GM21619 (cell line): ENCODE measurements at regions not wholly inside any gene's neighbourhood (a gene's known extent, or its start where the extent isn't known, plus 50 kb on each side); places are given as distances from the start of the nearest gene placed in this dataset.

Experiments
- ATAC-seq: cut with Tn5 transposase; IDR thresholded peaks from one replicate; pipeline ENCODE4 v1.9.1; 2021; ENCODE audit not compliant: unreplicated experiment

DNA sequence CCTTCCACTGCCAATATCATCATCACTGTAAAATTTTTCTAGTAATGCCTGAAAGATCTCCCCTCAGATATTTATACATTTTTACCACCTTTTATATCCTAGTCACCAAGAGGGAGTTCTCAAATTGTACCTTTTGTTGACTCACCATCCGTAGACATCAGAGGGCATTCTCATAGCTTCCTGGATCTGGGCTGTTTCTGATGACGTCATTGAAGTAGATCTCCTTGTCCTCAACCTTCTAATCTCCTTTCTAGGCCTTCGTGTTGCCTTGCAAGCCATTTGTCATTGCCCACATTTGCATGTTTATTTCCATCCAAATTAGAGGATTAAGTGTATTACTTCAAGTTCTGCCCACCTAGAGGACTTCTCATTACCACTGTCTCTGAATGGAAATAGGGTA lies 193.4 kb upstream of the NRXN1 start:
- no peak for ATAC-seq

DNA sequence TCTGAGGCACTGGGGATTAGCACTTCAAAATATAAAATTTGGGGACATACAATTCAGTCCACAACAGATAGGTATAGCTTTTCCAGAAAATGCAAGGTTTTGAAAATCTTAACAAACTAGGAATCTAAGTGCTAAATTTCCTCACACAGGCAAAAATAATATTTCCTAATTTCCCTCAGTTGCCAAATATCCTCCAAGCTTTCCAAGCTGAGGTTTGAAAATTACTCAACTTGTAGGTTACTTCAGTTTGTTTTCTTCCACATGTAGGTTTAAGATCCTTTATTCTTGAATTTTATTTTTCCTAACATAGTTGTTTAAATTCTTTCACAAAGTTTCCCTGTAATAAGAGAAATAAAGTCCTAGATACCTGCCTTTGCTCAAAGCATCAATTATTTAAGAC lies 192.9 kb upstream of the NRXN1 start:
- no peak for ATAC-seq

DNA sequence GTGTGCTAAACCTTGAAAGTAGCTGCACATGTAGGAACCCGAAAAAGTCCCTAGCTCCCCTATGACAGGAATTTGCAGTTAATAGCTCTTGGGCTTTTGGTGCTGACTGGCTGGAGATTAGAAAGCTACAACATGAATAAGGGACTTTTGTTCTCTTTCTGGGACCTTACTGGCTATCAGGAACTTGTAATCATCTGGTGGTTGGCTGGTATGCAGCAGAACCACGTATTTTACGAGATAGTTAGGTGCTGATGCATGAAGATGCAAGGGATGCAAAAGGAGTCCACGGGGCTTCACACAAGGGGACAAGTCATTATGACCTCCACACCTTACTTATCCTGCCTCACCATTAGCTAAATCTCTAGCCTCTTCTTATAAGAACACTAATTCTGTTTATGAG lies 190.2 kb upstream of the NRXN1 start:
- no peak for ATAC-seq

DNA sequence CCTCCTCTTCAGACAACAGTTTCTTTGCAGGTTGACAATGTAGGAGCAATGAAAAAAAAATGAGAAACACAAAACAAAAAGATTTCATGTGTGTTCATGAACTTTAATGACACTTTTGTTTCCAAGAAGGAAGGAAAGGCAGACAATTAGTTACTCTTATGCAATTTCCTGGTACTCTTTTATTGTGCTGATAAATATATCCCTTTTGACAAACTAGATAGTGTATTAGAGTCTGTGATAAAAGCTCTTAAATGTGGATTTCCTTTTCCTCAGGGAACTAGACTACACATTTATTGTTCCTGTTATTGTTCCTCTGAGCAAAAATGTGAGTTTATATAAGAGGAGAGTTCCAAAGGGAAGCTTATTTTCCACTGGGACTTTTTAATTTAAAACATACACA lies 188.7 kb upstream of the NRXN1 start:
- ATAC-seq: no peak

DNA sequence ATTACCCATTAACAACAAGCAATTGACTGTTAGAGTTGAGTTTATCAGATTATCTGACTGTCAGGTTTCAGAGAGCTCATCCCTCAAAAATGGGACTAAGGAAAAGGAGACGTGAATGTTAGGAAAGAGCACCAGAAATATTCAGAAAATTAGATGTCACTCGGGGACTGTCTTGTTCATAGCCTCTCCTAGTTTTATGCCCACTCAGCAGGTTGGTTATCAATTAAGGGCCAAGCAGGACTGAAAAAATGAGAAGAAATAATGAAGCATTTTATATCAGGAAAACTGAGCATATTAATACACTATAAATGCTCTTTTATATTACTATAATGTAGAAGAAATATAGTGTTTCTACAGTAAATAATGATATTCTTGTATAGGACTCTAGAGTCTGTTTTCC lies 188.1 kb upstream of the NRXN1 start:
- no peak for ATAC-seq

DNA sequence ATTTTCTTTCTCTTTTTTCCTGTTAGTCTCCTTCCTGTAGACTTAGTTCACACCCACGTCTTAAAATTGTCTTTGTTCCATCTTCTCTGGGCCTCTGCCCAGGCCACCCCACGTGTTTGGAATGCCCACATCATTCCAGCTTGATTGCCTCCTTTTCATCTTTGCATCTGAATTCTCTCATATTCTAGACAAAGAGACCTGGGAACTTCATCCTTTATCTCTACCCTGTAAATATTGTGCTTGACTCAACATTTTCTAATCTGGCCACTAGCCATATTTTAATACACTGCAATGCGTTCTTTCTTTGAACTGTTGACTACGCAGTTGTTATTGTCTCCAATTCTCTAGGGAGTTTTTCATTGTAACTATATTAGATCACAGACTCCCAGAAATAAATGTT lies 187.5 kb upstream of the NRXN1 start:
- no peak for ATAC-seq

DNA sequence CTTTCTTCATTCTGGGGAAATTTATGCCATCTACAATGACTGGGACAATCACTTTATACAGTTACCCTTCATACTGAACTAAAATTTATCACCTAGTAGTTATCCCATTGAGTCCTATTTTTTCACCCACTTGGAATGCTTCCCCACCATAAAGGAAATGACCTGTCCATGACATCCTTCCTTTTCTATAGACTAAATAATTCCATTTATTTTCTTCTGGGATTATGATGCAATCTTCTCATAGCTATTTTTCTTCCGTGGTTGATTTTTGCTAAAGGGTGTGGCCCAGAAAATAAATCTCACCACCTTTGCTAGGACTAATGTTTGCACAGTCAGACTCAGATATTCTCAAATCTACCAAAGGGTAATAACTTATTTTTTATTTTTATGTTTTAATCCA lies 186.1 kb upstream of the NRXN1 start:
- no peak for ATAC-seq

DNA sequence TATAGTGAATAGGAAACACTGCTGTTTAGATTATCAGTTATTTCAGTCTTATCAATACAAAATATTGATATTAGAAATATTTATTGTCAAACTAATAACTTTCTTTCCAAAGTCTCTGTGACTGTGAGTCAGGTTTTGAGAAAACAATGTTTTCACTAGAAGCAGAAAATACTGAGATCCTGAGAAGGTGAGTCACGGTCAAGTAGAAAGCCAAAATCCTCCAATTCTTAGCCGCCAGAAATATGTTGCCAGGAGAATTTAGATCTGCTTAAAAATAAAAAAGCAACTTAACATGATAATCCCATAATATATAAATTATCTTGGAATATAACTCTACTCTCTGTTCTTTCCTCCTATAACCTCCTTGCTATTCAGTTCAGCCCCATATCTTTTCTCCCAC lies 181.9 kb upstream of the NRXN1 start:
- ATAC-seq: no peak

DNA sequence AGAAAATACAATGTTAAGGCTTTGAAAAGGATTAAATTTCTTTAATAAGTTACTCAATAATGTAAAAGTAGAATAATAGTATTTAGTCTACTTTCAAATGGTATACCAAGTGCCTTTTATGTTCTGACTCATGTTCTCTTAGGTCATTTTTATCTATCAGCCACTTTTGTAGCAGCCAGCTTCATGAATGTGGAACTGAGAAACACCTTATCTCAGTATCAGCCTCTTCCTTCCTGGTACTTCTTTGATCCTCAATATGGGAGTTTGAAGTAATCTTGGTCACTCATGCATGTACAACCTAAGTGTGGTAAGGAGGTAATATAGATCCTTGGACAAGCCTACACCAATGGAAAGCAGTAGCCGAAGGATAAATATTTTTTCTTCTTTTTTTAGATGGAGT lies 180.4 kb upstream of the NRXN1 start:
- ATAC-seq: no peak

DNA sequence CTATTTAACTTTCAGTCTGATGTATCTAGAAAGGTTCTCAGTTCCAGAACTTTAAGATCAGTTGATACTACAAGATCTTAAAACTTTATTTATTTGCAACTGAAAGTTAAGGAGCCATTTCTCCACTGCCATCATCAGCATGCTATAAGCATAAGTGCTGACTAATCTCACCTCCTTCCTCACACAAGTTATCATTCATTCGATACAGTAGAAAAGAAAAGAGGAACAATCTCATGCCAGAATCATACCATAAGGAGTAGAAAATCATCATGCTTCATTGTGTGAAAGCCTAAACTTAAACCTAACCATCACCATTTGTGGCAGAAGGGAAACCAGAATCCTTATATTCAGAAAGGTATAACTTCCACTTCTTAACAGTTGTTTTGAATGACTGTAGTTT lies 176.6 kb upstream of the NRXN1 start:
- no peak for ATAC-seq

DNA sequence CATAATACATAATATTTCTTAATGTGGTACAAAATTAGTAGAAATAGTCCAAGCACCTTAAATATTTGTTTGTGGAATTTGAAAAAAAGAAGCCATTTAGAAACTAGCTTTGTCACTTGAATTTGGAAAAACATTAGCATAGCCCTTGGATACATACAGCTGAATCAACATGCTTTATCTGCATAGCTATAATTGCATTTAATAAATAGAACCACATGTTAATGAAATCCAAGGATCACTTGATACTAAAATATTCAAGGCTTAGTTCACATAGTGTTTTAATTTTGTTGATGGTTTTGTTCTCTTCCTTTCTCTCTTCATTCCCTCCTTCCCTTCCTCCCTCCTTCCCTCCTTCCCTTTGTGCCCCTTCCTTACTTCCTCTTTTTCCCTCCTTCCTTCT lies 169.4 kb upstream of the NRXN1 start:
- ATAC-seq: no peak

DNA sequence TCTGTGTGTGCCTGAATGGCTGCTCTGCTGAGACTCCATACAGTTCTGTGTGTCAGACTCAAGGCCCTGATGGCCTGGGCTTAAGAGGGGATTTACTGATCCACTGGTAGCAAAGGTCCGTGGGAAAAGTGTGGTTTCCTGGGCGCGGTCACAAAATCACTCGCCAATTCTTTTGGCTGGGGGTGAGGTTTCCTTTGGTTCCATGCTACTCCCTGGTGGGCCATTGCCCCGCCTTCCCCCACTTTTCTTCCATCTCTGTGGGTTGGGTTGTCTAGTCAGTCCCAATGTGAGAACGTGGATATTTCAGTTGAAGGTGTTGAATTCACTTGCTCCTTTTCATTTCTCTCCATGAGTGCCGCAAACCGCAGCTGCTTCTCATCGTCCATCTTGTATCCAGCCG lies 162.7 kb upstream of the NRXN1 start:
- ATAC-seq: no peak

DNA sequence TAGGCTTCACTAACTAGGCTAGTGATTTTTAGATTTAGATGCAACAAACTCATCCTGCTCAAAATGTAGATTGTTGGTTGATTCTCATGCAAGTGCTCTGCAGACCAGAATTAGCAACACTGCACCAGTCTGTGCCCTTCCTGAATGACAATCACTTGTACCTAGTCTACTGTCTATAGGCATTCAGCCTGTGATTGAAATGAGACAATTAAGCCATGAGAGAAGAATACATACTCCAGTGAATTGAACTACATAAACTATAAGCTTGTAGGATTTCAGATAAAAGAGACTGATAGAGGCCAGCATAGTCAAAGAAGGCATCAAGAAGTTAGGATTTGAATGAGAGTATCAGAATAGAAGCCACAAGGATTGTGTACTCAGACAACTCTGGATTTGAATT lies 138.3 kb upstream of the NRXN1 start:
- no peak for ATAC-seq

DNA sequence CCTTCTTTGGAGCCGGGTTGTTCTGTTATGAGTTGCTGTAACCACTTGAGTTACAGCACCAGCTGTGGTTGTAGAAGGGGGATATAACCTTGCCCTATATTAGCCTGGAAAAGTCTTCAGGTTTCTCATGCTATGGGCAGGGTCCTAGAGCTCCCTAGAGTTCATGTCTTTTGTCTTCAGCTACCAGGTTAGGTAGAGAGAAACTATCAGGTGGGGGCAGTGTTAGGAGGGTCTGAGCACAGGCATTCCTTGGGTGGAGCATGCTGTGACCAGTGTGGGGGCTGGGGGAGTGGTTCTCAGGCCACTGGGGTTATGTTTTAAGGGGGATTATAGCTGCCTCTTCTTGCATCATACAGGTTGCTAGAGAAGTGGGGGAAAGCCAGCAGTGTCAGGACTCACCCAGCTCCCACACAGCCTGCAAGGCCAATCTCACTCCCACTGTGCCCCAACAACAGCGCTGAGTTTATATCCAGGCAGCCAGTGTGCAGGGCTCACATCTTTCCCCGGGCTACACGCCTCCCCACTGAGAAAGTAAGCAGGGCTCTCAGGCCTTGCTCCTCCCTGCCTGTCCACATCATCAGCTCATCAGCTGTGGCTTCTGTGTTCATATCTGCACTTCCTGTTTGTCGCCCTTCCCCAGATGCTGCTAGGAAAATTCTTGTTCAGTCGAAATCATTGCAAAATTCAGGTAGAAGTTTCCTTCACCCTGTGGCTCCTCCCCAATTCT lies 133.8 kb upstream of the NRXN1 start:
- ATAC-seq: no peak

DNA sequence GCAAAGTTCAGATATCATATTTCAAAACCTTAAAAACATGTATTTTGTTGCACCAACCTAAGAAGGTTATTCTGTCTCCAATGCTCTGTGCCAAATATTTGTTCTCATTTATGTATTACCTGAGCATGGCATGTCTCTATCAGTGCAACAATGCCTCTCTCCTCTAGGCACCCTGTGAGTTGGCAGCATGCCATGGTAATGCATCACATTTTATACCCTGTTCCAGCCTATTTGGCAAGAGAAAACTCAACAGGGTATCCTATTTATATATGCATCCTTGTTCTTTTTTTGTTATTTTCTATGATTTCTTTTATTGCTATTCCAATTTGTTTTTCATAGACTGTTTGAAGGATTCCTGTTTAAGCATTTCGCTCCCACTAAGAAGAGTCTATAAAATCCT lies 126.3 kb upstream of the NRXN1 start:
- no peak for ATAC-seq

DNA sequence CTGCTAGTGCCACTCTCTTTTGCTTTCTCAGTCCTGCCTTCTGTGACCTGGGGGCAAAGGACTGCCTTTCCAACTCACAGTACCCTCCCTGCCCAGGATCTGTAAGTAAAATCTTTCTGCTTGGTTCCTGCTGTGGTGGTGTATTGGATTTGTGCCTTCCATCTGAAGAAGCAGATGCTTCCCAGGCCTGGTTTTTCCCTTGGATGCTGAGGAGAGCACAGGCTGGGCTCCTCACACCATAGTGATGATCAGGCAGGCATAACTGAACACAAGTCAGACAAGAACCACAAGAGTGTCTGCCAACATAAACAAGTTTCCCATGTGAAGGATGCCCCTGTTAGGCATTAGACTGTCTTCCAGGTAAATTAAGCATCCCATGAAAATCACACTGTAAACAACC lies 121.3 kb upstream of the NRXN1 start:
- ATAC-seq: no peak

DNA sequence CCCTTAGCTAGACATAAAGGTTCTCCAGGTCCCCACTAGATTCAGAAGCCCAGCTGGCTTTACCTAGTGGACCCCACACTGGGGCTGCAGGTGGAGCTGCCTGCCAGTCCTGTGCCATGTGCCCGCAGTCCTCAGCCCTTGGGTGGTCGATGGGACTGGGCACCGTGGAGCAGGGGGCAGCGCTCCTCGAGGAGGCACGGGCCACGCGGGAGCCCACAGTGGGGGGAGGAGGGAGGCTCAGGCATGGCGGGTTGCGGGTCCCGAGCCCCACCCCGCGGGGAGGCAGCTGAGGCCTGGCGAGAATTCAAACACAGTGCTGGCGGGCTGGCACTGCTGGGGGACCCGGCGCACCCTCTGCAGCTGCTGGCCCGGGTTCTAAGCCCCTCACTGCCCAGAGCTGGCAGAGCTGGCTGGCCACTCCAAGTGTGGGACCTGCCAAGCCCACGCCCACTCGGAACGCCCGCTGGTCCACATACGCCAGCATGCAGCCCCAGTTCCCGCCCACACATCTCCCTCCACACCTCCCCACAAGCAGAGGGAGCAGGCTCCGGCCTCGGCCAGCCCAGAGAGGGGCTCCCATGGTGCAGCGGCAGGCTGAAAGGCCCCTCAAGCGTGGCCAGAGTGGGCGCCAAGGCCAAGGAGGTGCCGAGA lies 119.7 kb upstream of the NRXN1 start:
- ATAC-seq: no peak

DNA sequence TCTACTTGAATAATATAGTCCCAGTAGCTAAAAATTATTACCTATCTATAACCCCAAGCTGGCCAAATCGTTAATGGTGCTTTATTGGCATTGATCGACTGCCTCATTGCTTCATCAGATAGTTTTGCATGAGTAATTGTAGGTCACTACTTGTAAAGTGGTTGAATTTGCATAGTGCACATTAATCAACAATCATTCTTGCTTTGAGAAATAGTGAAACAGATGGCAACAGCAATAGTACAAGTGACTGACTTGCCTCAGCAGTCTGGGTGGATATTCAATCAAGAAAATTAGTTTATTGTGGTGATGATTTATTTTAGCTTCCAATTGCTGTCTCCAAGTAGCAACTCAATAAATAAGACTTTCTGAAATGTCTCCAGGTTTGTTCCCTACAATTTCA lies 117.8 kb upstream of the NRXN1 start:
- ATAC-seq: no peak

DNA sequence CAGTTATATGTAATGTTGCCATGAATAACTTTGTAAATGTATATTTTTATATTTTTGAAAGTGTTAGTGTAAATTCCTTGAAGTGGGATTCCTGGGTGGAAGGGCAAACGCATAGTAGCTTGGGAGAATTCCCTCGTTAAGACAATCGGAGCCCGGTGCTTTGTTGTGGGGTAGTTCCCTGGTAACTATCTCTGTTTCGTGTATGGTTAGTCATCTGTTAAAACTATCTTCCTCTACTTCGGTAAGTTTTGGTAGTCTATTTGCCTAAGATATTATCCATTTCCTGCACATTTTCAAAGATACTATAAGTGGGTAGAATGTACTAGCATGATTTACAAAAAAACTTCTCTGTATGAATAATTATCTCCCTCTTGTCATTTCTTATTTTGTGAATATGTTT lies 113.8 kb upstream of the NRXN1 start:
- no peak for ATAC-seq

DNA sequence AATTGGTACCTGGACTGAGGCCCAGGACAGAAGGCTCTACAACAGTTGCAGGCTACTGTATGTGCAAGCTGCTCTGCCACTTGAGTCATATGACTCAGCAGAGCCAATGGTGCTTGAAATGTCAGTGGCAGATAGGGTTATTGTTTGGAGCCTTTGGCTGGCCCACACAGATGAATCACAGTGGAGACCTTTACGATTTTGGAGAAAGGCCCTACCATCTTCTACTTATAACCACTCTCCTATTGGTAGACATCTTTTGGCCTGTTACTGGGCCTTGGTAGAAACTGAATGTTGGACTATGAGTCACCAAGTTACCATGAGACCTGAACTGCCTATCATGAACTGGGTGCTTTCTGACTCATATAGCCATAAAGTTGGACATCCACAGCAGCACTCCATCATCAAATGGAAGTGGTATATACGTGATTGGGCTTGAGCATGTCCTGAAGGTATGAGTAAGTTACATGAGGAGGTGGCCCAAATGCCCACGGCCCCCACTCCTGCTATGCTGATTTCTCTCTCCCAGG lies 88.9 kb upstream of the NRXN1 start:
- ATAC-seq: no peak

DNA sequence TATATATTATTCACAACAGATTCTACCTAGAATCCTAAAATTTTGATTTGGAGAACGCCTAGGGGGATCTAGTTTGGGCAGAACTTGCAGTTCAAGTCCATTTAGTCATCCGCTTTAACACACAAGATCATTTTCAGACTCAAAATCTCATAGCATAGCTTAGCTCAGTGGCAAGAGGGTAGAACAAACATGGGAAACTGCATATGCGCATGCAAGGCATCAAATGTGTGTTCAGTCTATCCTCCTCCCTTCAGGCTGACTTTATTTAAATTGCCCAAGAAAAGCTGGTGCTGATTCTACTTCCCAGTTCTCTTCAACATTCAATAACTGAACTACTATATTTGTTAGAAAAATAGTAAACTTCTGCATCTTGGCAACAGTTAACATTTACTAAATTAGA lies 79.6 kb upstream of the NRXN1 start:
- no peak for ATAC-seq

DNA sequence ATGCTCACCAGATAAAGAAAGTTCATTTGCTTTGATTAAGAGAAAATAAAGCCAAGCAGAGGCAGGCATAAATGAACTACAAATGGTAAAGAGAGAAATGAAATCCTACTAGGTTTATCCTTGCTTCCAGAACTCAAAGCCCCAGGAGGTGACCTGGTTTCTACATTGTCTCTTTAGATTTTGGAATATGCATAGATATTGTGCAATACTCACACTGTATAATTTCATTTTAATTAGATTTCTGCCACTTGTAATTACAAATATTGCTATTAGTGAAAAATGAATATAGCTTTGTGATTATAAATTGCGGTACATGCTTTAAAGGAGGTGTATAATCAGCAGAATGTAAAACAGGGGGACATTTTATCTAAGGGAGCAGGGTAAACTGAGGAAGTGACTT lies 76.9 kb upstream of the NRXN1 start:
- no peak for ATAC-seq

DNA sequence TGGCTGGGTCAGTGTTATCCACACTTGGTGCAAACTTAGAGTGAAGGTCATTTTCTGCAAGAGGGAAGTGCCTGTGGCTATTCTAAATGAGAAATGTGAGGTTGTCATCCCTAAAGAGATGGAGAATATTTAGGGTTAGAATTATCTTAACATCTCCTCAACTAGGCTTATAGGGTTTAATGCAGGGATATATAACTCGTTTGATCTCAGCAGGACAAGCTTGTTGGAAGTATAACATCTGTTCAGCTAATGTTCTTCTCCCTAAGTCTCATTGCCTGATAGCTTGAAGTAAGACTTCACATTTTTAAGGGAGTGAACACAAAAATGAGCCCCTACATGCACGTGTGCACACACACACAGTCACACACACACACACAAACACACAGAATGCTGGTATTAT lies 75.9 kb upstream of the NRXN1 start:
- no peak for ATAC-seq
